Neural progenitor cell (in vitro differentiated cells): ENCODE measurements at regions not wholly inside any gene's neighbourhood (a gene's known extent, or its start where the extent isn't known, plus 50 kb on each side); places are given as distances from the start of the nearest gene placed in this dataset.

Source experiments
- CTCF ChIP-seq: fragments of 200-600 bp; sonication (generic); IDR thresholded peaks from 2 replicates; pipeline ENCODE4 v1.5.1; 2017; ENCODE audit warnings: antibody characterized with exemption, mild to moderate bottlenecking
- EZH2 ChIP-seq: fragments of 200-600 bp; sonication (generic); IDR thresholded peaks from 2 replicates; pipeline ENCODE4 v1.6.1; 2017; ENCODE audit warnings: antibody characterized with exemption, mild to moderate bottlenecking, moderate library complexity

- TF ChIP-seq CTCF (no peak), EZH2 (no peak)
Measured at GRCh38 chr2:39498786-39499185, 61.7 kb upstream of the MAP4K3 start.
